Sciatic nerve (tissue), 2 donors: ENCODE measurements at regions not wholly inside any gene's neighbourhood (a gene's known extent, or its start where the extent isn't known, plus 50 kb on each side); places are given as distances from the start of the nearest gene placed in this dataset.

Source experiments
- ATAC-seq: fragments of 200-7000 bp; cut with Tn5 transposase; one replicate; pipeline ENCODE4 v1.9.1; 2020; ENCODE audit warnings: mild to moderate bottlenecking, moderate library complexity
- DNase-seq: peaks from one replicate; pipeline ENCODE4 v3.0.0-alpha.2; 2020; ENCODE audit warnings: low spot score
- intact Hi-C: fragments of 100-400 bp; cut with DNase I; formaldehyde crosslinking; loops from one replicate; pipeline ENCODE4 v1.14.2; 2022
- donor health status: DM: no; HTN: no; CAD: no.
- donor health status: DM: no; HTN: no; CAD: no.

- ATAC-seq (no peak), DNase-seq (no peak)
- intact Hi-C loops = no loop called here
Observed at GRCh38 chr14:82067221-82067875, 533.7 kb upstream of the SEL1L start.

DNA sequence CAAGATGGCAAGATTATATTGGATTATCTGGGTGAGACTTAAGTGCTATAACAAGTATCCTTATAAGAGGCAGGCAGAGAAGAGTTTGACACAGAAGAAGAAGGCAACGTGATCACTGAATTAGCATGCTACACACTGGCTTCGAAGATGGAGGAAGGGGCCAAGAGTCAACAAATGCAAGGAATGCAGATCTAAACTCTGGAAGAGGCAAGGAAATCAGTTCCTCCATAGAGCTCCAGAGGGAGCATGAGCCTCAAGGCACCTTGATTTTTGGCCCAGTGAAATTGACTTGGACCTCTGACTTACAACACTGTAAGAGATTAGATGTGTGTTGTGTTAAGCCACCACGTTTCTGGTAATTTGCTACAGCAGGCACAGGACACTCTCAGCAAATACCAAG lies 536.4 kb upstream of the SEL1L start:
- no peak for DNase-seq
- intact Hi-C loops = no loop called here
- ATAC-seq = no peak

DNA sequence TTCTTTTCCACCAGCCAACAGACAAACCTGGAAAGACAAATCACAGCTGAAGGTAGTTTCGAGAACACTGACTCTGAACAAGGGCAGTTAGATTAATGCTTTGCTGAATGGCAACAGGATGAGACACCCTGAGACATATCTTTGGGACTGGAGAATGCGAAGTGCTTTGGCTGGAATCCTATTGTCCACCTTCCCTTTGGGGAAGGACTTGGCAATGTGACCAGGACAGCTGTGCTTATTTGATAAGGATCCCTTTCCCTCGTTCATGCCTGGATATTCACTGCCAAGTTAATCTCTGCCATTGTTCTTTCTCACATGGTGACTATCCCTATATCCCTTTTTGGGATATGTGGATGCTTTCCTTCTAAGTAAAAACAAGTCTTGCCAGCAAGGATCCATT lies 537.1 kb upstream of the SEL1L start:
- intact Hi-C loops = no loop called here
- ATAC-seq (no peak), DNase-seq (no peak)

DNA sequence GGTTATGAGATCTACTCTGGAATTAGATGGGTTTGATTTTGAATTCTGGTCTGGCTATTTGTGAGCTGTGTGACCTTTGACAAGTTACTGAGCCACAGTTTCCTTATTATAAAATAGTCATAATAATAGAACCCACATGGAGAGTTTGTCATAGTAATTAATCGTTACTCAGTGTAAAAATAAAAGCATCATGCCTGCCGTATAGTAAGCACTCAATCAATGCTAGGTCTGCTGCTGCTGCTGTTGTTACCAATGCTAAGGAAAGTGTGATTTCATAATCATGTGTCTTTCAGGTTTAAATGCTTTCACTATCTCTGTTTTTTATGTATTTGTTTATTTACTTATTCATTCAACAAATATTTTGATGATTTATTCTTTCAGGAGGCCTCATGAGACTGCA lies 539.9 kb upstream of the SEL1L start:
- intact Hi-C loops = no loop called here
- no peak for DNase-seq
- ATAC-seq = no peak

- ATAC-seq (no peak), DNase-seq (peak; percentile 62)
- intact Hi-C loops = no loop called here
Observed at GRCh38 chr14:82075566-82075965, 541.9 kb upstream of the SEL1L start.

DNA sequence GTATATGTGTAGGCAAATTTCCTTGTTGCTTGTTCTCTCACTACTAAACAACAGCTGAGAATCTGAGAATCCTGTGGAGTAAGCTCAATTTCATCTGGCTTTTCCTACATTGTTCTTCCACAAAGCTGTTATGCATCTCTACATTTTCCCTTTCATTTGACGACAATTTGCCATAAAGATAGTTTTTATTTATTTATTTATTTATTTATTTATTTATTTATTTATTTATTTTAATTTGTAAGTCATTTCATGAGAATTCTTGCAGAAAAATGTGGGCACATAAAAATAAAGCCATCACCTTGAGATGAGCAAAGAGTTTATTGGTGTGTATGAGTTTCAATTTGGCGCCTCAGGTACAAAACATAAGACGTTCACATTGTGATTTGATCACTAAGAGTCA lies 545.9 kb upstream of the SEL1L start:
- DNase-seq (no peak), ATAC-seq (no peak)
- intact Hi-C loops = no loop called here

DNA sequence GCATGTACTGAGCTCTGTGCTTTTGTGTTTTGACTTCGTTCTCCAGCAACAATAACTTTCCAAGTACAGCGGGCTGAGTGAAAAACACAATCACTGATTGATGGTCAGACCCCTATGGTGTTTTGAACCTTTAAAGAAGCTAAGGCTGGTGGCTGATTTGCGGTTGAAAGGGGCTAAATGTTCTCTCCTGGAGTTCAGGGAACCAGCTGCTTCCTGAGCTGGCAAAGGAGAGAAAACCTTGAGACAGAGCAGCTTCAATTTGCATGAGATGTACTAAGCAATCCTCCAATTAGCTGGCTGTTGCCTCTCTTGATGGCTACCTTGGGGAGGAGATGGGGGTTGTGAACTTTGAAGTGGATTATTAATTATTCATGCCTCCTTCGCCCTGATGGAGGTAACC lies 546.7 kb upstream of the SEL1L start:
- intact Hi-C loops = no loop called here
- ATAC-seq = no peak
- no peak for DNase-seq

DNA sequence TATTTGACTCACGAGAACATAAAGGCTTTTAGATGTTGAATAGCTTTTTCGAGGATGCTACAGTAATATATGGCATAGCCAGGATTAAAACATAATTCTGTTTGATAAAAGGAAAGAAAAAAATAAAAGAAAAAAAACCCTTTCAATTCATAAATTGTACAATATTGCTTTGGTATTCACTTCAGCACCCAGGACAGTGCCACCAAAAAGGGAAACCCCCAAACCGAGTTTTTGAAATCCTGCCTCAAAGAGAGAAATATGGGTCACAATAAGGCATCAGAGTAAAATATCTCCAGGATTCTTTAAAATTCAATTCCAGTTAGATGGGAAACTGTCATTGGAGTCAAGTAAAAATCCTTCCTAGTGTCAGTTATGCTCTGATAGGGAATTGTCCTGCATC lies 551.2 kb upstream of the SEL1L start:
- ATAC-seq (no peak), DNase-seq (no peak)
- intact Hi-C loops = no loop called here

GRCh38 chr14:82091097-82091496 lies 557.4 kb upstream of the SEL1L start:
- intact Hi-C loops = no loop called here
- no peak for DNase-seq
- no peak for ATAC-seq

DNA sequence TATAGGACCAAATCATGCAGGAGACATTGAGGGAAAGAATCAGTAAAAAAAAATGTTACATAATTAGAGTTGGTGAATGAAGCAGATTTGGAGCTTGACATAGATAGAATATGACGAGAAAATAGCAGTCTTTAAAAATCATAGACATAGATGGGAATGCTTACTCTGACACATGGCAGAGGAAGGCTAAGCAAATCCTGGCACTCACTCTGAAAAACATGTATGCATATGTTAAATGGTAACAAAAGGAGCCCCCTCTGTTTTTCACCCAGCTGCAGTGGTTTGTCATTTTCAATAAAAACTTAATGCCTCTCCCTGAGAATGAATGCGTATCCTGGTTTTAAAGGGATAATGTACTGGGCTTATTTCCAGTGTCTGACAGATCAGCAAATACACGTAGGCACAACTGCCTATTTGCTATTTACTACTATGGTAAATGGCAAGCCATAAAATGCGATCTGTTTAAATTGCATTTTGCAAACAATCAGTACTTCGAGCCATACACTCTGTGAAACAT lies 561.2 kb upstream of the SEL1L start:
- DNase-seq (no peak), ATAC-seq (no peak)
- intact Hi-C loops = no loop called here

DNA sequence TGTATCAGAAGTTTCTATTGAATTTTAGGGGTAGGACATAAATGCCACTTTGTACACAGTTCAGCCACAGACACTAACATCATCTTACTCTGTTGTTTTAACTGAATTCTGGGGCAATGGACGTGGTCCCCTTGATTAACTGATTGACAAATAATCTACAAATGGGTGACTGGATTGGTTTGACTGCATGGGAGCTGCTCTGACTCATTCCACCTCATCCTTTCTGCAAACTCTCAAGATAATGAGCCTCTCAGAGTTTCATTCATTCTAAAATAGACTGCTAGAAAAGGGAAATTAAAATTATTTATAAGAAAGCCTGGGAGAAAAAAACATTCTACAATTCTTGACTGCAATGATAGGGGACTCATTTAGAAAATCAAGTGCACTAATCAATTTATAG lies 570.4 kb upstream of the SEL1L start:
- intact Hi-C loops = no loop called here
- no peak for DNase-seq
- ATAC-seq = no peak

DNA sequence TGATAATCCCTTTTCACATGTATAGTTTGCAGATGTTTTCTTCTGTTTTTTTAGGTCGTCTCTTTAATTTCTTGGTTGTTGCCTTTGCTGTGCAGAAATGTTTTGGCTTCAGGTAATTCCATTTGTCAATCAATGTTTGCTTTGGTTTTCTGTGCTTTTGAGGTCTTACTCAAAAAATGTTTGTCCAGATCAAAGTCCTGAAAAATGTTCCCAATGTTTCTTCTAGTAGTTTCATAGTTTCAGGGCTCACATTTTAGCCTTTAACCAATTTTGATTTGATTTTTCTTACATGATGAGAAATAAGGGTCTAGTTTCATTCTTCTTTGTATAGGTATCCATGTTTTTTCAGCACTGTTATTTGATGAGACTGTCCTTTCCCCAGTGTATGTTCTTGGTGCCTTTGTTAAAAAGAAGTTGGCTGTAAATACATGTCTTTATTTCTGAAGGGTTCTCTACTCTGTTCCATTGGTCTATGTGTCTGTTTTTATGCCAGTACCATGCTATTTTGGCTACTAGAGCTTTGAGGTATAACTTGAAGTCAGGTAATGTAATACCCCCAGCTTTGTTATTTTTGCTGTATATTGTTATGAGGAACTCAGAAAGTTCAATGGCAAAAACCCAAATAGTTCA lies 578.7 kb upstream of the SEL1L start:
- intact Hi-C loops = no loop called here
- ATAC-seq (no peak), DNase-seq (no peak)

GRCh38 chr14:82113007-82113406 lies 579.4 kb upstream of the SEL1L start:
- intact Hi-C loops = no loop called here
- ATAC-seq (no peak), DNase-seq (no peak)

DNA sequence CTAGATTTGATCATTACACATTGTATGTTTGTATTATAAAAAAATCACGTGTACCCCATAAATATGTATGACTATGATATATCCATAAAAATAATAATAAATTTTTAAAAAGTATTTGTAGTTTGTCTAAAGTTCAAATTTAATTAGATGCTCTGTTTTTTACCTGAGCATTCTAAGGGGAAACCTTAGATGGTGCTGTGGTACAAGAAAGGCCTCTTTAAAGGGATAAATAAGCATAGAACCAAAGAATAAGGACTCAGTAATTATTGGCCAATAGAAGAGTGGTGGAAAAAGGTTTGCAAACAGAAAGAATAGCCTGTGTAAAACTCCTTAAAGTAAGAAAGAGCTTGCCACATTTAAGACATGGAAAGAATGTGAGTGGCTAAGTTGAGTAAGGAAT lies 580.1 kb upstream of the SEL1L start:
- intact Hi-C loops = no loop called here
- no peak for DNase-seq
- ATAC-seq = no peak

DNA sequence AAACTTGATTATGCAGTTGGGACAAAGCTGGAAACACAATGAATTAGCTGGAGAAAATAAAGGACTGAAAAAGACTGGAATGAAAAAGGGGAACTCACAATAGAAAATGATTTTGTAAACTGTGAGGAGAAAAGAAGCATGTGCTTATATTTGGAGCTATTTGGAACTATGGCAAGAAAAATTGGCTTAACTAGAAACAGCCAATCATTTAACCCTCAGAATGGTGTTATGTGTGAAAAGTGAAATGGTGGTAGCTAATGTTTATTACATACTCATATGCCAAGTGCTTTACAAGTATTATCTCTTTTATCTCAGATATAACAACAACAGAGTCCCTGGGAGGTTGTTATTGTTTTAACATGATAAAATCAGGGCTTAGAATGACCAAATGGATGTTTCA lies 583.1 kb upstream of the SEL1L start:
- no peak for DNase-seq
- ATAC-seq = no peak
- intact Hi-C loops = no loop called here

GRCh38 chr14:82122655-82123054 lies 589.0 kb upstream of the SEL1L start:
- intact Hi-C loops = loop anchor here (1.0 kb wide), 1 partner anchor 20 kb away; no protein-coding TSS in a partner anchor
- ATAC-seq = no peak

DNA sequence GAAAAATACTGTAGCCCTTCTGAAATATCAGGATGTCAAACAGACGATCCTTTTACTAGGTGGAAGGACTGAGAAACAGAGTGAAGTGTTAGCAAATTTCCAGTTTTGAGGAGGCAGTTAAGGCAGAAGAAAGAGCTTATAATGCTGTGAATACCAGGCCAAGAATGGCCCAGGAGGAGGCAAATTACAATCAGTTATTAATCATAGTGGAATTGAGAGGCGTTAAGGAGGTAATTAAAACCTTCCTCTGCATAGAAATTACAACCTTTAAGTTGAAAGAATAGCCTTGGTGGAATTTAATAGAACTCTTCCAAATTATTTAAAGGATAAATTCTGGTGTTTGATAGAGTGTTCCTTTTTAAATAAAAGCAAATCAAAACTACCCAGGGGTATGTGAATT lies 590.9 kb upstream of the SEL1L start:
- DNase-seq (no peak), ATAC-seq (no peak)
- intact Hi-C loops = no loop called here

More at GRCh38 chr14:82122655-82123054, 589.0 kb upstream of the SEL1L start:
- no peak for DNase-seq

- ATAC-seq (no peak), DNase-seq (no peak)
- intact Hi-C loops = no loop called here
Observed at GRCh38 chr14:82126006-82126405, 592.4 kb upstream of the SEL1L start.

DNA sequence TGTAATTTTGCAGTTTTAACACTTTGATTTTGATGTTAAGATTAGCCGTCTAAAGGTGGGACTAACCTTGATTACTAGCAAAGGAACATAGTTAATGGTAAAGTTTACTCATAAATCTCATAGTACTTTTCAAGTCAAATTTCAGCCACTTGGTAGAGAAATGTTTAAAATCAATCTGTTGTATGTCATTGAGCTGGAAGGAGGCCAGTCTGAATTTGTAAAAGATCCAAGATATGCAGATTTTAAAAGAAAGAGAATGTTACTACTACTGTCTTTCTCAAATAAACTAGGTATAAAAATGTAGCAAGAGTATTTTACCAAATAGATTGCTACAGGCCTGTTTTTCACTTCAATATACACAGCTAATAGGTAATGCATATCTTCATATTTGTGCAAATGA lies 600.8 kb upstream of the SEL1L start:
- intact Hi-C loops = no loop called here
- no peak for ATAC-seq
- no peak for DNase-seq

DNA sequence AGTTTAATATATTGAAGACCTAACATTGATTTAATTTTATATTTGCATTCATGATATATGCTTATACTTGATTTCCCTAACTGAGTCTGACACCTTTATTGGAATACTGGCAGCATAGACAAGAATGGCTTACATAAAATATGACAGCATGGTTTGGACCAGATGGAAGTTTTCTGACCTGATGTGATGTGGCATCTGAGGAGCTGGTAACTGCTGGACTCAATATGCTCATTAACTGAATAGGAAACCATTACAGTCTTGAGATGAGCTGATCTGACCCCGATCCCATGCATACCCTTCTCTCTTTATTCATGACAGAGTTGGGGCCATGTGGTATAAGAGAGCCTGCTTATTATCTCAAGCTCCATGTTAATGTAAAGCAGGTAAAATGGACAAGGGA lies 604.8 kb upstream of the SEL1L start:
- DNase-seq = no peak
- no peak for ATAC-seq
- intact Hi-C loops = no loop called here

DNA sequence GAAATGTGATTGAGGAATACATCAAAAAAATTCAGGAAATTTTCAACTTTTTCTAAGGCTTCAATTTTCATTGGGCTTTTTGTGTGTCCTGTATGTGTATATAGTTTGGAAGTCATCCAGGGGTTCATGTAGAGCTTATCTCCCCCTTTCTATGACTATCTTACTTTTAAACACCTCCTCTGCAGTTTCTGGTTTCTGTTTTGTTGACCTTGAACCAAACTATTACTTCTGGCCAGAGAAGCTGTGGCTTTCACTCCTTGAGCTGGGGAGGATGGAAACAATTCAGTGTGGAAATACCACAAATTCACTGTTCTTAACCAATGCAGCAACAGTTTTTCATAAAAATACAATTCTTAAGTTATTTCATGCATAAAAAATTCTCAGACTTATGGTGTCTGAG lies 613.2 kb upstream of the SEL1L start:
- ATAC-seq = no peak
- no peak for DNase-seq
- intact Hi-C loops = no loop called here
